Kidney epithelial cell (primary cell): ENCODE measurements at regions not wholly inside any gene's neighbourhood (a gene's known extent, or its start where the extent isn't known, plus 50 kb on each side); places are given as distances from the start of the nearest gene placed in this dataset.

ENCODE experiments used
- DNase-seq: peaks from one replicate; pipeline ENCODE4 v3.0.0-alpha.2; 2010; ENCODE audit warnings: low read depth
- H3K27me3 ChIP-seq: 2 replicates; pipeline ENCODE4 v1.6.0; 2011; ENCODE audit warnings: low read length; ENCODE audit not compliant: control insufficient read depth, insufficient read depth
- H3K36me3 ChIP-seq: 2 replicates; pipeline ENCODE4 v1.5.1; 2011; ENCODE audit warnings: low read length; ENCODE audit not compliant: control insufficient read depth, insufficient read depth
- H3K4me3 ChIP-seq: 2 replicates; pipeline ENCODE4 v1.5.1; 2011; ENCODE audit warnings: low read depth, mild to moderate bottlenecking, control low read depth, low read length
- CTCF ChIP-seq: IDR thresholded peaks from 2 replicates; pipeline ENCODE4 v1.5.1; 2011; ENCODE audit warnings: mild to moderate bottlenecking, moderate library complexity, low read length, control low read depth, inconsistent platforms; ENCODE audit not compliant: insufficient read depth, poor library complexity, severe bottlenecking

DNA sequence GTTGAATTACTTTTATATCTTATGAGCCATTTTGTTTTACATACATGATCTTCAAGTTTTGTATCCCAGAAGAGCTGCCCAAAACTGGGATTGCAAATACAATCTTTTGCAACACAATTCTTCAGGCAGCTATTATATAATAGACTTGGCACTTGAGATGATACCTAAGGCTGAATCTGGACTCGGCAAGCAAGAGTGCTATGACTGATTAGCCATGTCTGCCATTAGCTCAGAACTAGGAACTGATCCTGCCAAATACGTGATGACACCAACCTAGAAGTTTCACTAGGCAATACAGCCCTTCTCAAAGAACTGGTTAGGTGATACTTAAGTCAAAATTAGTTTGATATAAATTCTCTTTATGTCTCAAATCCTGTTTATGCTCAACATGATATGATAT, 619.6 kb downstream of the CPS1 start:
- H3K36me3 ChIP-seq = no peaks in the 10 kb centered on the region
- H3K27me3 ChIP-seq = no peaks in the 10 kb centered on the region
- no peak overlapping the region for H3K4me3 ChIP-seq
- no peak for TF ChIP-seq CTCF
- DNase-seq = no peak

DNA sequence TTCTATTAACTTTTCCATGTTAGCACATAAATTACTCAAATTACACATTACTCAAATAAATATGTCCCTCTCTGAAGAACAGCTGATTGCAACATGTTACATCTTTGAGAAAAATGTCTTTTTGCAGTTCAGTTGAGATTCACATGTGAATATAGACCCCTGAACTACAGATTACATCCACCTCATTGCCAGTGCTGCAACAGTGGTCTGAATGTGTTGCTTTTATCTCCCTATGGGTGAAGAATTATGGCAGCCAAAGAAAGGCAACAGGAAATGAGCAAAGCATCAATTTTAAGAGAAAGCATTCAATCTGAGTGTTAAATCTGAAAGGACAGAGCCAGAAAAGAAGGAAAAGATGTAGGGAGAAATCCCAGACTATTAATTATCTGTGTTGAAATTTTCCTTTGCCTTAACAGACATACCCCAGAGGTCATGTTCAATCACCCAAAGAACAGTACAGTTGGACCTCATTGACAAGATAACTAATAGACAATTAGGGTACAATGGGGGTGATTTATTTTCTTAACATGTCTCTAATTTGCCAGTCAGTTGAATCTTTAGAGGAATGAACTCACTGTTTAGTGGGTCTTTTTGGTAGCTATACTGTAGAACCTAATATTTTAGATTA, 620.2 kb downstream of the CPS1 start:
- no peak for TF ChIP-seq CTCF
- Histone ChIP-seq H3K36me3 (no peaks in the 10 kb centered on the region), H3K27me3 (no peaks in the 10 kb centered on the region), H3K4me3 (no peak overlapping the region)
- DNase-seq = no peak

- DNase-seq = no peak
- Histone ChIP-seq H3K36me3 (no peaks in the 10 kb centered on the region), H3K27me3 (no peaks in the 10 kb centered on the region), H3K4me3 (no peak overlapping the region)
- TF ChIP-seq CTCF = no peak
Observed at GRCh38 chr2:211181626-211182025, 625.2 kb downstream of the CPS1 start.

GRCh38 chr2:211187602-211188001, 631.2 kb downstream of the CPS1 start:
- no peak for TF ChIP-seq CTCF
- DNase-seq = no peak
- Histone ChIP-seq H3K36me3 (no peaks in the 10 kb centered on the region), H3K27me3 (no peaks in the 10 kb centered on the region), H3K4me3 (no peak overlapping the region)

DNA sequence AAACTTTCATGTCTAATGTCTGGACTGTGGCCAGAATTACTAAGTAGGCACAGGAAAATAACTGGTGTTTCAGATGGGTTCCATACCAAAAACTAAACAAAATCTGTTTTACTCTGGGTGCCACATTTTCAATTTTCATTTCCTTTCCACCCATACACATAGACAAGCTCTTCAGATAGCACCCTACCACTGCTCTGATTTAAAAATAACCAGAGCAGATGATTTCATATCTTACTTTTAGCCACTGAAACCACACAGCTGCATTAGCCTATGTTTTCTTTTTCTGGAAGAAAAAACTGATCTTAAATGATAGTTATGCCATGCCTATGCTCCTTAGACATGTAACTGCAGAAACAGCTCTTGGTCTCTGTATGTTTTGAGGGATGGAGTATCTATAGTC, 647.6 kb downstream of the CPS1 start:
- no peaks in the 10 kb centered on the region for H3K27me3 ChIP-seq
- no peak for DNase-seq
- no peak overlapping the region for H3K4me3 ChIP-seq
- no peak for TF ChIP-seq CTCF
- no peaks in the 10 kb centered on the region for H3K36me3 ChIP-seq

DNA sequence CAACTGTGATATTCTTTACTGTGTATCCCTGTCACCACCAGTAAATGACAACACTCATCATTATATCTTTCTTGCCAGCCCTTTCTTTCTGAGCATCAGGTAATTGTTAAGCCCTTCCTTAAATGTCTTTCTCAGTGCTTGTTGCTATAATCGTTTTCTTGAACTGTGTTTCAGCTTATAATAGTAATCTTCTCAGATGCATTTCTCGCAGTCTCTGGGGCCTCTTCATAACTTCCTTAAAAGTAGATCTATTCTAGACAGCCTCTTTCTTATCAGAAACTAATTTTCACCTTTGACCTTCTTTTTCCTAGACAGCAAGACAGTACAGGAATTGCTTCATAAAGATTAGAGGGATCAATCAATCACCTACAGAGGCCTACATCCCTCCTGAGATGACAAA, 648.1 kb downstream of the CPS1 start:
- no peak for DNase-seq
- no peak for TF ChIP-seq CTCF
- Histone ChIP-seq H3K36me3 (no peaks in the 10 kb centered on the region), H3K4me3 (no peak overlapping the region), H3K27me3 (no peaks in the 10 kb centered on the region)
